Tibial nerve (tissue), 4 donors: ENCODE measurements at regions not wholly inside any gene's neighbourhood (a gene's known extent, or its start where the extent isn't known, plus 50 kb on each side); places are given as distances from the start of the nearest gene placed in this dataset.

Experiments
- DNase-seq, 2 donors: peaks; one replicate each; pipeline ENCODE4 v3.0.0-alpha.2; 2019; ENCODE audit warnings: low spot score in 2 of 2
- H3K27ac ChIP-seq, 4 donors: fragments of 200-600 bp; sonication (generic) in 3 of 4; one replicate each; pipeline ENCODE4 v1.5.1; 2017 to 2019; ENCODE audit warnings: mild to moderate bottlenecking in 1 of 4
- H3K27me3 ChIP-seq, 2 donors: fragments of 200-600 bp; sonication (generic) in 1 of 2; one replicate each; pipeline versions ENCODE4 v1.5.1 to v1.6.0; 2017 to 2019
- H3K36me3 ChIP-seq, 3 donors: fragments of 200-600 bp; sonication (generic); one replicate each; pipeline ENCODE4 v1.5.1; 2018 to 2019
- H3K4me1 ChIP-seq, 4 donors: fragments of 200-600 bp; sonication (generic) in 3 of 4; one replicate each; pipeline ENCODE4 v1.5.1; 2017 to 2019
- H3K4me3 ChIP-seq, 4 donors: fragments of 200-600 bp; sonication (generic) in 3 of 4; one replicate each; pipeline ENCODE4 v1.5.1; 2017 to 2019; ENCODE audit warnings: mild to moderate bottlenecking in 1 of 4, moderate library complexity in 1 of 4
- H3K9me3 ChIP-seq, 4 donors: fragments of 200-600 bp; sonication (generic) in 3 of 4; one replicate each; pipeline ENCODE4 v1.5.1; 2017 to 2019
- CTCF ChIP-seq, 5 experiments: fragments of 200-600 bp in 3 of 5; fragments of 450-650 bp in 2 of 5; sonication (generic) in 3 of 5; IDR thresholded peaks; one replicate each; pipeline ENCODE4 v1.5.1; 2016 to 2019; ENCODE audit warnings: antibody characterized with exemption in 5 of 5, mild to moderate bottlenecking in 3 of 5, moderate library complexity in 2 of 5
- EP300 ChIP-seq, 2 donors: sonication (generic); formaldehyde crosslinking; IDR thresholded peaks; one replicate each; pipeline ENCODE4 v1.6.1; 2017; ENCODE audit warnings: antibody characterized with exemption in 2 of 2, mild to moderate bottlenecking in 1 of 2
- POLR2A ChIP-seq, 2 donors: fragments of 450-650 bp; IDR thresholded peaks; one replicate each; pipeline ENCODE4 v1.6.1; 2017; ENCODE audit warnings: antibody characterized with exemption in 2 of 2, mild to moderate bottlenecking in 2 of 2, moderate library complexity in 2 of 2
- WGBS, 2 donors: methylation state at CpG; one replicate each; pipeline ENCODE4 v1.1.5; 2018; 5-methylcytosine and 5-hydroxymethylcytosine counted together

GRCh38 chr2:133918141-133918540 is 335.7 kb upstream of the MGAT5 start:
- DNase-seq: no peak
- no peaks in the 10 kb centered on the region for H3K4me1 ChIP-seq
- 85 to 94% methylated on average over 1 of the region's 1 CpG for WGBS, 2 donors
- no peaks in the 10 kb centered on the region for H3K27me3 ChIP-seq
- H3K4me3 ChIP-seq: no peak overlapping the region
- peaks cover 0 to 6% (median 0%) of the 10 kb centered on the region in 4 donors for H3K9me3 ChIP-seq
- no peaks in the 10 kb centered on the region for H3K36me3 ChIP-seq
- no peak overlapping the region for H3K27ac ChIP-seq
- no peak for TF ChIP-seq POLR2A (IDR thresholded peaks at IDR 0.05)
- no peak for TF ChIP-seq EP300 (IDR thresholded peaks at IDR 0.05)
- TF ChIP-seq CTCF (IDR thresholded peaks at IDR 0.05): no peak

- Histone ChIP-seq H3K27ac (no peak overlapping the region), H3K9me3 (peaks cover 0 to 6% (median 0%) of the 10 kb centered on the region in 4 donors), H3K36me3 (no peaks in the 10 kb centered on the region), H3K4me1 (no peaks in the 10 kb centered on the region), H3K4me3 (no peak overlapping the region), H3K27me3 (no peaks in the 10 kb centered on the region)
- TF ChIP-seq POLR2A (IDR thresholded peaks at IDR 0.05): no peak
- no peak for TF ChIP-seq EP300 (IDR thresholded peaks at IDR 0.05)
- no peak for TF ChIP-seq CTCF (IDR thresholded peaks at IDR 0.05)
- WGBS, 2 donors: 61 to 80% methylated on average over 3 of the region's 3 CpGs
- DNase-seq: no peak
These were observed 334.6 kb upstream of the MGAT5 start for GRCh38 chr2:133919285-133919684.

- WGBS, 2 donors: 92 to 97% methylated on average over 2 of the region's 2 CpGs
These were observed 326.0 kb upstream of the MGAT5 start for GRCh38 chr2:133927894-133928293.

GRCh38 chr2:133936096-133936495 is 317.8 kb upstream of the MGAT5 start:
- H3K27me3 ChIP-seq: no peaks in the 10 kb centered on the region
- WGBS, 2 donors: 65 to 81% methylated on average over 8 of the region's 8 CpGs
- DNase-seq: no peak
- no peak for TF ChIP-seq EP300 (IDR thresholded peaks at IDR 0.05)
- TF ChIP-seq CTCF (IDR thresholded peaks at IDR 0.05): no peak
- no peak for TF ChIP-seq POLR2A (IDR thresholded peaks at IDR 0.05)
- no peaks in the 10 kb centered on the region for H3K36me3 ChIP-seq
- H3K9me3 ChIP-seq: no peaks in the 10 kb centered on the region
- H3K27ac ChIP-seq: no peak overlapping the region
- H3K4me3 ChIP-seq: no peak overlapping the region
- peaks cover 0 to 5% (median 1%) of the 10 kb centered on the region in 4 donors for H3K4me1 ChIP-seq

More at GRCh38 chr2:133927894-133928293, 326.0 kb upstream of the MGAT5 start:
- no peak for TF ChIP-seq CTCF (IDR thresholded peaks at IDR 0.05)
- TF ChIP-seq POLR2A (IDR thresholded peaks at IDR 0.05): no peak
- Histone ChIP-seq H3K27ac (no peak overlapping the region), H3K4me1 (no peaks in the 10 kb centered on the region), H3K4me3 (no peak overlapping the region), H3K9me3 (no peaks in the 10 kb centered on the region), H3K36me3 (no peaks in the 10 kb centered on the region), H3K27me3 (no peaks in the 10 kb centered on the region)
- DNase-seq: no peak

- H3K36me3 ChIP-seq: no peaks in the 10 kb centered on the region
- H3K4me1 ChIP-seq: peaks cover 0 to 5% (median 1%) of the 10 kb centered on the region in 4 donors
- TF ChIP-seq CTCF (IDR thresholded peaks at IDR 0.05) (no peak), POLR2A (IDR thresholded peaks at IDR 0.05) (no peak), EP300 (IDR thresholded peaks at IDR 0.05) (no peak)
- DNase-seq: no peak
- no peaks in the 10 kb centered on the region for H3K27me3 ChIP-seq
- H3K27ac ChIP-seq: no peak overlapping the region
- H3K9me3 ChIP-seq: no peaks in the 10 kb centered on the region
- H3K4me3 ChIP-seq: no peak overlapping the region
- WGBS, 2 donors: 60 to 70% methylated on average over 4 of the region's 4 CpGs
These were observed 317.3 kb upstream of the MGAT5 start for GRCh38 chr2:133936601-133937000.
